ENCODE measurements at regions not wholly inside any gene's neighbourhood (a gene's known extent, or its start where the extent isn't known, plus 50 kb on each side); places are given as distances from the start of the nearest gene placed in this dataset.

- Histone ChIP-seq H3K27ac (no peak overlapping the region), H3K4me3 (ENCODE audit: low read depth, low read length) (no peak overlapping the region), H3K27me3 (replicated peaks) (no peaks in the 10 kb centered on the region), H3K36me3 (replicated peaks) (no peaks in the 10 kb centered on the region)
- in situ Hi-C loops (cut with HindIII; ENCODE audit: low pct_ligation_motif_present, low sequenced_read_pairs) = no loop called here
- no peak for TF ChIP-seq CTCF (IDR thresholded peaks at IDR 0.05; ENCODE audit: low read depth, low read length, missing control alignments)
- DNase-seq = no peak
Observed at GRCh38 chr11:104661901-104662300, 236.4 kb downstream of the CASP12 start.

GRCh38 chr11:104661471-104661870, 236.8 kb downstream of the CASP12 start:
- in situ Hi-C loops (cut with HindIII; ENCODE audit: low pct_ligation_motif_present, low sequenced_read_pairs) = no loop called here
- TF ChIP-seq CTCF (IDR thresholded peaks at IDR 0.05; ENCODE audit: low read depth, low read length, missing control alignments) = no peak
- Histone ChIP-seq H3K4me3 (ENCODE audit: low read depth, low read length) (no peak overlapping the region), H3K27me3 (replicated peaks) (no peaks in the 10 kb centered on the region), H3K36me3 (replicated peaks) (no peaks in the 10 kb centered on the region), H3K27ac (no peak overlapping the region)
- DNase-seq = no peak

GRCh38 chr11:104658177-104658576, 240.1 kb downstream of the CASP12 start:
- no peak for TF ChIP-seq CTCF (IDR thresholded peaks at IDR 0.05; ENCODE audit: low read depth, low read length, missing control alignments)
- no peak for DNase-seq
- Histone ChIP-seq H3K36me3 (replicated peaks) (no peaks in the 10 kb centered on the region), H3K27ac (no peak overlapping the region), H3K27me3 (replicated peaks) (no peaks in the 10 kb centered on the region), H3K4me3 (ENCODE audit: low read depth, low read length) (no peak overlapping the region)
- in situ Hi-C loops (cut with HindIII; ENCODE audit: low pct_ligation_motif_present, low sequenced_read_pairs) = no loop called here

GRCh38 chr11:104657083-104657482, 241.2 kb downstream of the CASP12 start:
- Histone ChIP-seq H3K27ac (no peak overlapping the region), H3K27me3 (replicated peaks) (no peaks in the 10 kb centered on the region), H3K4me3 (ENCODE audit: low read depth, low read length) (no peak overlapping the region), H3K36me3 (replicated peaks) (no peaks in the 10 kb centered on the region)
- no peak for TF ChIP-seq CTCF (IDR thresholded peaks at IDR 0.05; ENCODE audit: low read depth, low read length, missing control alignments)
- in situ Hi-C loops (cut with HindIII; ENCODE audit: low pct_ligation_motif_present, low sequenced_read_pairs) = no loop called here
- no peak for DNase-seq

- H3K4me3 ChIP-seq (ENCODE audit: low read depth, low read length) = no peak overlapping the region
- TF ChIP-seq CTCF (IDR thresholded peaks at IDR 0.05; ENCODE audit: low read depth, low read length, missing control alignments) = no peak
- H3K27ac ChIP-seq = no peak overlapping the region
- no peaks in the 10 kb centered on the region for H3K27me3 ChIP-seq (replicated peaks)
- H3K36me3 ChIP-seq (replicated peaks) = no peaks in the 10 kb centered on the region
- in situ Hi-C loops (cut with HindIII; ENCODE audit: low pct_ligation_motif_present, low sequenced_read_pairs) = no loop called here
- no peak for DNase-seq
Observed at GRCh38 chr11:104655066-104655465, 243.2 kb downstream of the CASP12 start.

GRCh38 chr11:104654181-104654813, 244.0 kb downstream of the CASP12 start:
- Histone ChIP-seq H3K4me3 (ENCODE audit: low read depth, low read length) (no peak overlapping the region), H3K36me3 (replicated peaks) (no peaks in the 10 kb centered on the region), H3K27me3 (replicated peaks) (no peaks in the 10 kb centered on the region), H3K27ac (no peak overlapping the region)
- DNase-seq = no peak
- no peak for TF ChIP-seq CTCF (IDR thresholded peaks at IDR 0.05; ENCODE audit: low read depth, low read length, missing control alignments)
- in situ Hi-C loops (cut with HindIII; ENCODE audit: low pct_ligation_motif_present, low sequenced_read_pairs) = no loop called here
